Thyroid gland (tissue), 4 donors: ENCODE measurements at regions not wholly inside any gene's neighbourhood (a gene's known extent, or its start where the extent isn't known, plus 50 kb on each side); places are given as distances from the start of the nearest gene placed in this dataset.

Experiments
- CTCF ChIP-seq, 6 experiments: fragments of 200-600 bp in 3 of 6; fragments of 450-650 bp in 3 of 6; sonication (generic) in 3 of 6; IDR thresholded peaks; one replicate each; pipeline ENCODE4 v1.5.1; 2016 to 2019; ENCODE audit warnings: antibody characterized with exemption in 6 of 6, mild to moderate bottlenecking in 2 of 6, inconsistent platforms in 1 of 6, moderate library complexity in 1 of 6
- POLR2A ChIP-seq, 2 donors: fragments of 450-650 bp; IDR thresholded peaks; one replicate each; pipeline ENCODE4 v1.6.1; 2017; ENCODE audit warnings: antibody characterized with exemption in 2 of 2, mild to moderate bottlenecking in 2 of 2, moderate library complexity in 1 of 2

GRCh38 chr12:91344408-91344807 lies 161.8 kb upstream of the DCN start:
- TF ChIP-seq CTCF (IDR thresholded peaks at IDR 0.05) = no peak
- no peak for TF ChIP-seq POLR2A (IDR thresholded peaks at IDR 0.05)
